ENCODE measurements at regions not wholly inside any gene's neighbourhood (a gene's known extent, or its start where the extent isn't known, plus 50 kb on each side); places are given as distances from the start of the nearest gene placed in this dataset.

- no peak for TF ChIP-seq CTCF (IDR thresholded peaks at IDR 0.05; ENCODE audit: insufficient read depth, missing control alignments)
- no peak for FAIRE-seq
- no peak for DNase-seq (ENCODE audit: insufficient read length, low spot score)
Observed at GRCh38 chr5:86983208-86983607, 284.5 kb upstream of the RASA1 start.

GRCh38 chr5:86986837-86987236 is 280.8 kb upstream of the RASA1 start:
- no peak for FAIRE-seq
- no peak for DNase-seq (ENCODE audit: insufficient read length, low spot score)
- TF ChIP-seq CTCF (IDR thresholded peaks at IDR 0.05; ENCODE audit: insufficient read depth, missing control alignments), result no peak

GRCh38 chr5:86997516-86997915 is 270.2 kb upstream of the RASA1 start:
- DNase-seq (ENCODE audit: insufficient read length, low spot score), result no peak
- no peak for FAIRE-seq
- no peak for TF ChIP-seq CTCF (IDR thresholded peaks at IDR 0.05; ENCODE audit: insufficient read depth, missing control alignments)

- FAIRE-seq, result no peak
- no peak for TF ChIP-seq CTCF (IDR thresholded peaks at IDR 0.05; ENCODE audit: insufficient read depth, missing control alignments)
Observed at GRCh38 chr5:86999951-87000350, 267.7 kb upstream of the RASA1 start.

GRCh38 chr5:87002485-87002884 is 265.2 kb upstream of the RASA1 start:
- FAIRE-seq (no peak), DNase-seq (ENCODE audit: insufficient read length, low spot score) (no peak)
- TF ChIP-seq CTCF (IDR thresholded peaks at IDR 0.05; ENCODE audit: insufficient read depth, missing control alignments), result no peak

More at GRCh38 chr5:86999951-87000350, 267.7 kb upstream of the RASA1 start:
- no peak for DNase-seq (ENCODE audit: insufficient read length, low spot score)

- FAIRE-seq (no peak), DNase-seq (ENCODE audit: insufficient read length, low spot score) (no peak)
- TF ChIP-seq CTCF (IDR thresholded peaks at IDR 0.05; ENCODE audit: insufficient read depth, missing control alignments), result no peak
Observed at GRCh38 chr5:87004101-87004500, 263.6 kb upstream of the RASA1 start.

GRCh38 chr5:87007737-87008136 is 259.9 kb upstream of the RASA1 start:
- no peak for FAIRE-seq
- TF ChIP-seq CTCF (IDR thresholded peaks at IDR 0.05; ENCODE audit: insufficient read depth, missing control alignments), result no peak
- DNase-seq (ENCODE audit: insufficient read length, low spot score), result no peak
